ENCODE measurements at regions not wholly inside any gene's neighbourhood (a gene's known extent, or its start where the extent isn't known, plus 50 kb on each side); places are given as distances from the start of the nearest gene placed in this dataset.

GRCh38 chr10:131536676-131537075 is 225.2 kb upstream of the TCERG1L start:
- no peaks in the 10 kb centered on the region for H3K4me1 ChIP-seq (ENCODE audit: control insufficient read depth in 5 of 5, insufficient read depth in 5 of 5, low read length in 5 of 5)
- no peak overlapping the region for H3K27ac ChIP-seq (ENCODE audit: low read depth, low read length)
- no peaks in the 10 kb centered on the region for H3K36me3 ChIP-seq (ENCODE audit: control insufficient read depth in 5 of 5, insufficient read depth in 5 of 5, low read length in 5 of 5)
- H3K27me3 ChIP-seq (ENCODE audit: control insufficient read depth in 5 of 5, insufficient read depth in 4 of 5, low read length in 5 of 5), result peaks cover 0 to 11% (median 3%) of the 10 kb centered on the region in 5 donors
- no peak overlapping the region for H3K4me3 ChIP-seq (ENCODE audit: low read depth in 1 of 5, low read length in 5 of 5)
- H3K9me3 ChIP-seq (ENCODE audit: control insufficient read depth in 5 of 5, low read length in 5 of 5), result no peaks in the 10 kb centered on the region
- no peak overlapping the region for H3K9ac ChIP-seq (ENCODE audit: low read length in 5 of 5)

DNA sequence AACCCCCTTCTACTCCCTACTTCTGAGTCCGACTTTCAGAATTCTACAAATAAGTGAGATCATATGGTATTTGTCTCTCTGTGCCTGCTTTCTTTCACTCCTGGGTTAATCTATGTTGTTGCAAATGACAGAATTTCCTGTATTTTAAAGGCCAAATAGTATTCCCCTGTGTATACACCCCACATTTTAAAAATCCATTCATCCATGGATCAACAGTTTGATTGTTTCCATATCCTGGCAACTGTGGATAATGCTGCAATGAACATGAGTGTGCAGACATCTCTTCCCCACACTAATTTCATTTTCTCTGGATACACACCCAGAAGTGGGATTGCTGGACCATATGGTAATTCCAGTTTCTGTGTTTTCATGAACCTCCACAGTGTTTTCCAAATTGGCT is 225.8 kb upstream of the TCERG1L start:
- H3K4me3 ChIP-seq (ENCODE audit: low read depth in 1 of 5, low read length in 5 of 5), result no peak overlapping the region
- peaks cover 0 to 14% (median 6%) of the 10 kb centered on the region in 5 donors for H3K27me3 ChIP-seq (ENCODE audit: control insufficient read depth in 5 of 5, insufficient read depth in 4 of 5, low read length in 5 of 5)
- H3K9ac ChIP-seq (ENCODE audit: low read length in 5 of 5), result no peak overlapping the region

DNA sequence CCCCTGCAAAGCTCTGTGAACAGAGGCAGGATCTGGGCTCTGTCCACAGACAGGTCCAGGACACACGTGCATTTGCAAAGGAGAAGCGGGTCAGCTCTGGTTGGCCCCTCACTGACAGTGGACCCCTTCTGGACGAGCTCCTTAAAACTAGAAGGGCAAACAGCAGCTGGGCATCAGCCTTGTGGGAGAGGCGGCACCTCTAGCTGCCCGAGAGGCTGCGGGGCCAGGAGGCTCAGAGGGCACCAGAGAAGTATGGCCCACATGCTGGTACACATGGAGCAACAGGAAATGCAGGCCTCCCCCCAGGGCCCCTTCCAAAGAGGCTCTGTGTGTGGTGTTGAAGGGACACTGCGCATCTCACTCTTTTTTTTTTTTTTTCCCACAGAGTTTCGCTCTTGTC is 233.0 kb upstream of the TCERG1L start:
- Histone ChIP-seq H3K27ac (ENCODE audit: low read depth, low read length) (no peak overlapping the region), H3K4me3 (ENCODE audit: low read depth in 1 of 5, low read length in 5 of 5) (no peak overlapping the region), H3K9ac (ENCODE audit: low read length in 5 of 5) (no peak overlapping the region), H3K9me3 (ENCODE audit: control insufficient read depth in 5 of 5, low read length in 5 of 5) (no peaks in the 10 kb centered on the region), H3K27me3 (ENCODE audit: control insufficient read depth in 5 of 5, insufficient read depth in 4 of 5, low read length in 5 of 5) (peaks cover 3 to 44% (median 14%) of the 10 kb centered on the region in 5 donors), H3K36me3 (ENCODE audit: control insufficient read depth in 5 of 5, insufficient read depth in 5 of 5, low read length in 5 of 5) (no peaks in the 10 kb centered on the region), H3K4me1 (ENCODE audit: control insufficient read depth in 5 of 5, insufficient read depth in 5 of 5, low read length in 5 of 5) (no peaks in the 10 kb centered on the region)

More for the DNA sequence above, 225.8 kb upstream of the TCERG1L start:
- H3K9me3 ChIP-seq (ENCODE audit: control insufficient read depth in 5 of 5, low read length in 5 of 5), result no peaks in the 10 kb centered on the region
- H3K27ac ChIP-seq (ENCODE audit: low read depth, low read length), result no peak overlapping the region
- H3K36me3 ChIP-seq (ENCODE audit: control insufficient read depth in 5 of 5, insufficient read depth in 5 of 5, low read length in 5 of 5), result no peaks in the 10 kb centered on the region
- H3K4me1 ChIP-seq (ENCODE audit: control insufficient read depth in 5 of 5, insufficient read depth in 5 of 5, low read length in 5 of 5), result no peaks in the 10 kb centered on the region

DNA sequence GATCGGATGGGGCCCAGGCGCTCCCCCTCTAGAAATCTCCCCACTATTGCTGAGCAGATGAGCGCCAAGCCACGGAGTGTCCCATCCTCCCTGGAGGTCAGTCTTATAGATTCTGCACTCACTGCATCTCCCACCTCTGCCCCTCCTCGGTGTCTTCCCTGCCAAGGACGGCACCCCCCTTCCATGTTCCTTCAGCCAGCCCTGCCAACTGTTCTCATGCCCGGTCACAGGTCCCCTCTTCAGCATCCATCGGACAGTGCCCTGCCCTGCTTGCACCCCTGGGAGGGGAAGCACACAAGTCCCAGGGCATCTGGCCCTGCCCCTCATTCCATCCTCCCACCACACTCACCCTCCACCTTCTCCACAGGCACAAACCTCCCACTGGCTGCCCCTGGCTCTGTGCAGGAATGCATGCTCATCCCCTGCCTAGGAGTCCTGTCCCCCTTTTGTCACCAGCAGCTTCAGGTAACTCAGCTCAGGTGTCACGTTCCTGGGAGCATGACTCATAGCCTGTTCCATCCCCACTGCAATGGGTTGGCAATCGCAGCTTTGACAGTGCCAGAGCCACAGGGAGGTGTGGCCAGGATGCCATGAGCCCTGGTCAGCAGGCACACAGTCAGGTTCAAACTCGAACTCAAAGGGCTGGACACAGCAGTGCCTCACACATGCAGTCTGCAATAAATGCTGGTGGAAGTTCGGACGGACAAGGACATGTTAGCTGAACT is 234.7 kb upstream of the TCERG1L start:
- H3K27me3 ChIP-seq (ENCODE audit: control insufficient read depth in 5 of 5, insufficient read depth in 4 of 5, low read length in 5 of 5), result peaks cover 3 to 41% (median 14%) of the 10 kb centered on the region in 5 donors
- no peaks in the 10 kb centered on the region for H3K36me3 ChIP-seq (ENCODE audit: control insufficient read depth in 5 of 5, insufficient read depth in 5 of 5, low read length in 5 of 5)
- no peaks in the 10 kb centered on the region for H3K4me1 ChIP-seq (ENCODE audit: control insufficient read depth in 5 of 5, insufficient read depth in 5 of 5, low read length in 5 of 5)
- no peak overlapping the region for H3K9ac ChIP-seq (ENCODE audit: low read length in 5 of 5)
- no peak overlapping the region for H3K4me3 ChIP-seq (ENCODE audit: low read depth in 1 of 5, low read length in 5 of 5)
- no peak overlapping the region for H3K27ac ChIP-seq (ENCODE audit: low read depth, low read length)
- no peaks in the 10 kb centered on the region for H3K9me3 ChIP-seq (ENCODE audit: control insufficient read depth in 5 of 5, low read length in 5 of 5)

GRCh38 chr10:131547129-131547799 is 235.7 kb upstream of the TCERG1L start:
- Histone ChIP-seq H3K9me3 (ENCODE audit: control insufficient read depth in 5 of 5, low read length in 5 of 5) (no peaks in the 10 kb centered on the region), H3K36me3 (ENCODE audit: control insufficient read depth in 5 of 5, insufficient read depth in 5 of 5, low read length in 5 of 5) (no peaks in the 10 kb centered on the region), H3K4me3 (ENCODE audit: low read depth in 1 of 5, low read length in 5 of 5) (no peak overlapping the region), H3K4me1 (ENCODE audit: control insufficient read depth in 5 of 5, insufficient read depth in 5 of 5, low read length in 5 of 5) (no peaks in the 10 kb centered on the region), H3K27ac (ENCODE audit: low read depth, low read length) (no peak overlapping the region), H3K9ac (ENCODE audit: low read length in 5 of 5) (no peak overlapping the region), H3K27me3 (ENCODE audit: control insufficient read depth in 5 of 5, insufficient read depth in 4 of 5, low read length in 5 of 5) (peaks cover 0 to 35% (median 16%) of the 10 kb centered on the region in 5 donors)

- Histone ChIP-seq H3K9ac (ENCODE audit: low read length in 5 of 5) (no peak overlapping the region), H3K9me3 (ENCODE audit: control insufficient read depth in 5 of 5, low read length in 5 of 5) (no peaks in the 10 kb centered on the region), H3K4me1 (ENCODE audit: control insufficient read depth in 5 of 5, insufficient read depth in 5 of 5, low read length in 5 of 5) (no peaks in the 10 kb centered on the region), H3K27ac (ENCODE audit: low read depth, low read length) (no peak overlapping the region), H3K36me3 (ENCODE audit: control insufficient read depth in 5 of 5, insufficient read depth in 5 of 5, low read length in 5 of 5) (no peaks in the 10 kb centered on the region), H3K27me3 (ENCODE audit: control insufficient read depth in 5 of 5, insufficient read depth in 4 of 5, low read length in 5 of 5) (peaks cover 0 to 31% (median 16%) of the 10 kb centered on the region in 5 donors), H3K4me3 (ENCODE audit: low read depth in 1 of 5, low read length in 5 of 5) (no peak overlapping the region)
Observed at GRCh38 chr10:131548176-131548575, 236.7 kb upstream of the TCERG1L start.

GRCh38 chr10:131549116-131549515 is 237.6 kb upstream of the TCERG1L start:
- Histone ChIP-seq H3K4me3 (ENCODE audit: low read depth in 1 of 5, low read length in 5 of 5) (no peak overlapping the region), H3K9ac (ENCODE audit: low read length in 5 of 5) (no peak overlapping the region), H3K9me3 (ENCODE audit: control insufficient read depth in 5 of 5, low read length in 5 of 5) (no peaks in the 10 kb centered on the region), H3K36me3 (ENCODE audit: control insufficient read depth in 5 of 5, insufficient read depth in 5 of 5, low read length in 5 of 5) (no peaks in the 10 kb centered on the region), H3K27ac (ENCODE audit: low read depth, low read length) (no peak overlapping the region), H3K4me1 (ENCODE audit: control insufficient read depth in 5 of 5, insufficient read depth in 5 of 5, low read length in 5 of 5) (no peaks in the 10 kb centered on the region), H3K27me3 (ENCODE audit: control insufficient read depth in 5 of 5, insufficient read depth in 4 of 5, low read length in 5 of 5) (peaks cover 0 to 30% (median 18%) of the 10 kb centered on the region in 5 donors)

DNA sequence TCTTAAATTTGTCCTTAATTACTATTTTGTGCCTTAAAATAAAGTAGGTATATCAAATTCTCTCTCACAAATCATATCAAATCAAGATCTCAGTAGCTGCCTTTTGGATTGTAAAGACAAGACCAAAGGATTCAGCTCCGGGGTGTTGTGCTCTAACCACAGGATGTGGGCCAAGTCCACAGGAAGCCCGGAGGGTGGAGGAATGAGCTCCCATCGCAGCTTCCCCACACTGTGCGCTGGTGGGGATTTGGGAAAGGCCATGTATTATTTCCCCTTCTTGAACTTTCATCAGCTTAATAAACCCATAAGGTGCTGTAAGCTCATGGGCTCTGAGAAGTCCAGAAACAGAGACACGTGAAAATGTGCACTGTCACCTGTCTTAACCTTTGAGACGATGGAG is 241.6 kb upstream of the TCERG1L start:
- Histone ChIP-seq H3K27ac (ENCODE audit: low read depth, low read length) (no peak overlapping the region), H3K9me3 (ENCODE audit: control insufficient read depth in 5 of 5, low read length in 5 of 5) (no peaks in the 10 kb centered on the region), H3K4me1 (ENCODE audit: control insufficient read depth in 5 of 5, insufficient read depth in 5 of 5, low read length in 5 of 5) (no peaks in the 10 kb centered on the region)

DNA sequence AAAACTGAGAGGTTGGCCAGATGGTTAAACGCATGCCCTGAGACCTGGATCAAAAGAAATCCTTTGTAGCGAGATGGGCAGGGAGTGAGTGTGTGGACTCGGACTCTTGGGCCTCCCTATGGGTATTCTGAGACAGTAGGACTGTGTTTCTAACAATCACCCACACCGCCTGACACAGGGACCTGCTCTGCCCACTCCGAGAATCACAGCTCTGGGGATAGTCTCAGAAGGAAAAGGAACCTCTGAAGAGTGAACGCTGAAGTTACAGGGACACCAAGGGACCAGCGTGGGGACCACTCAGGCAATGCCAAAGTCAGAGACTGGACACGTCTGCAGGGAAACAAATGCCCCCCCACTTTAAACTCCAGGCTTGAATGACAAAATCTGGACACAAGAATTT is 242.1 kb upstream of the TCERG1L start:
- H3K27ac ChIP-seq (ENCODE audit: low read depth, low read length), result no peak overlapping the region
- no peaks in the 10 kb centered on the region for H3K4me1 ChIP-seq (ENCODE audit: control insufficient read depth in 5 of 5, insufficient read depth in 5 of 5, low read length in 5 of 5)
- H3K9me3 ChIP-seq (ENCODE audit: control insufficient read depth in 5 of 5, low read length in 5 of 5), result no peaks in the 10 kb centered on the region
- no peak overlapping the region for H3K4me3 ChIP-seq (ENCODE audit: low read depth in 1 of 5, low read length in 5 of 5)
- H3K27me3 ChIP-seq (ENCODE audit: control insufficient read depth in 5 of 5, insufficient read depth in 4 of 5, low read length in 5 of 5), result peaks cover 4 to 15% (median 13%) of the 10 kb centered on the region in 5 donors
- no peak overlapping the region for H3K9ac ChIP-seq (ENCODE audit: low read length in 5 of 5)
- H3K36me3 ChIP-seq (ENCODE audit: control insufficient read depth in 5 of 5, insufficient read depth in 5 of 5, low read length in 5 of 5), result no peaks in the 10 kb centered on the region

More for the DNA sequence above, 241.6 kb upstream of the TCERG1L start:
- H3K36me3 ChIP-seq (ENCODE audit: control insufficient read depth in 5 of 5, insufficient read depth in 5 of 5, low read length in 5 of 5), result no peaks in the 10 kb centered on the region
- no peak overlapping the region for H3K9ac ChIP-seq (ENCODE audit: low read length in 5 of 5)
- no peak overlapping the region for H3K4me3 ChIP-seq (ENCODE audit: low read depth in 1 of 5, low read length in 5 of 5)
- peaks cover 4 to 15% (median 13%) of the 10 kb centered on the region in 5 donors for H3K27me3 ChIP-seq (ENCODE audit: control insufficient read depth in 5 of 5, insufficient read depth in 4 of 5, low read length in 5 of 5)

DNA sequence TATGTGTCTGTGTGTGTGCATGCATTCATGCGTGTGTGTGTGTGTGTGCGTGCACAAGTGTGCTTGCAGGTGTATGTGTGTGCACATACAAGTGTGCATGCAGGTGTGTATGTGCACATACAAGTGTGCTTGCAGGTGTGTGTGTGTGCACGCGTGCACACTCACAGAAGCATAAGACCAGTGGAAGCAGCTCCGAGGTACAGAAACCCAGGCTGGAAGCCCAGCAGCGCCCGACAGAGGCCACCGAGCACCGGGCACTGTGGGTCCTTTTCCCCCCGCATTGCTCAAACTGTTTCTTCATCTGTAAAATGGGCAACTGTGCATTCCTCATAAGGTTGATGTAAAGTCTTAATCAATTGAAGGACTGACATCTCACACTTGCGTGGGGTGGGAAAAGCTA is 243.3 kb upstream of the TCERG1L start:
- H3K27me3 ChIP-seq (ENCODE audit: control insufficient read depth in 5 of 5, insufficient read depth in 4 of 5, low read length in 5 of 5), result peaks cover 4 to 15% (median 13%) of the 10 kb centered on the region in 5 donors
- H3K4me1 ChIP-seq (ENCODE audit: control insufficient read depth in 5 of 5, insufficient read depth in 5 of 5, low read length in 5 of 5), result no peaks in the 10 kb centered on the region
- no peak overlapping the region for H3K9ac ChIP-seq (ENCODE audit: low read length in 5 of 5)
- no peaks in the 10 kb centered on the region for H3K9me3 ChIP-seq (ENCODE audit: control insufficient read depth in 5 of 5, low read length in 5 of 5)
- H3K4me3 ChIP-seq (ENCODE audit: low read depth in 1 of 5, low read length in 5 of 5), result no peak overlapping the region
- H3K36me3 ChIP-seq (ENCODE audit: control insufficient read depth in 5 of 5, insufficient read depth in 5 of 5, low read length in 5 of 5), result no peaks in the 10 kb centered on the region
- no peak overlapping the region for H3K27ac ChIP-seq (ENCODE audit: low read depth, low read length)
